NB4 (cell line): ENCODE measurements at regions not wholly inside any gene's neighbourhood (a gene's known extent, or its start where the extent isn't known, plus 50 kb on each side); places are given as distances from the start of the nearest gene placed in this dataset.

ENCODE experiments used
- CTCF ChIP-seq: IDR thresholded peaks from one replicate; pipeline ENCODE4 v1.5.1; 2012; ENCODE audit warnings: low read depth, low read length
- POLR2A ChIP-seq: IDR thresholded peaks from 2 replicates; pipeline ENCODE4 v1.6.1; 2011; ENCODE audit warnings: mild to moderate bottlenecking; ENCODE audit not compliant: insufficient read length; ENCODE audit errors: extremely low read depth

- no peak for TF ChIP-seq POLR2A
- no peak for TF ChIP-seq CTCF
Measured at GRCh38 chr12:89256060-89256459, 96.2 kb downstream of the DUSP6 start.
